GM12875 (cell line): ENCODE measurements at regions not wholly inside any gene's neighbourhood (a gene's known extent, or its start where the extent isn't known, plus 50 kb on each side); places are given as distances from the start of the nearest gene placed in this dataset.

Source experiments
- H3K4me3 ChIP-seq: one replicate; pipeline ENCODE4 v1.5.1; 2011; ENCODE audit warnings: low read depth, low read length, control low read depth
- CTCF ChIP-seq: IDR thresholded peaks from 2 replicates; pipeline ENCODE4 v1.5.1; 2011; ENCODE audit warnings: low read depth, mild to moderate bottlenecking, control low read depth, inconsistent platforms, low read length, moderate library complexity, borderline replicate concordance; ENCODE audit not compliant: insufficient read depth

- no peak overlapping the region for H3K4me3 ChIP-seq
- TF ChIP-seq CTCF, result no peak
Measured at GRCh38 chr14:41993687-41994086, 387.0 kb downstream of the LRFN5 start.

- no peak overlapping the region for H3K4me3 ChIP-seq
- no peak for TF ChIP-seq CTCF
Measured at GRCh38 chr14:41986700-41987099, 380.0 kb downstream of the LRFN5 start.

GRCh38 chr14:41986083-41986645 lies 379.5 kb downstream of the LRFN5 start:
- no peak overlapping the region for H3K4me3 ChIP-seq
- TF ChIP-seq CTCF, result no peak

DNA sequence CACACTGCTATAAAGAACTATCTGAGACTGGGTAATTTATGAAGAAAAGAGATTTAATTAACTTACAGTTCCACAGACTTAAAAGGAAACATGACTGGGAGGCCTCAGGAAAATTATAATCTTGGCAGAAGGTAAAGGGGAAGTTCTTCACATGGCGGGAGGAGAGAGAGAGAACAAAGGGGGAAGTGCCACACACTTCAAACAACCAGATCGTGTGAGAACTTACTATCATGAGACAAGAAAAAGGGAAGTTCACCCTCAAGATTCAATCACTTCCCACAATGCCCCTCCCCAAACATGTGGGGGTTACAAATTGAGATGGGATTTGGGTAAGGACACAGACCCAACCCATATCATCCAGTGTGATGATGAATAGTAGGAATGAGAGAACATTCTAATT lies 366.5 kb downstream of the LRFN5 start:
- H3K4me3 ChIP-seq, result no peak overlapping the region
- no peak for TF ChIP-seq CTCF

GRCh38 chr14:41972531-41972930 lies 365.9 kb downstream of the LRFN5 start:
- no peak for TF ChIP-seq CTCF
- H3K4me3 ChIP-seq, result no peak overlapping the region

DNA sequence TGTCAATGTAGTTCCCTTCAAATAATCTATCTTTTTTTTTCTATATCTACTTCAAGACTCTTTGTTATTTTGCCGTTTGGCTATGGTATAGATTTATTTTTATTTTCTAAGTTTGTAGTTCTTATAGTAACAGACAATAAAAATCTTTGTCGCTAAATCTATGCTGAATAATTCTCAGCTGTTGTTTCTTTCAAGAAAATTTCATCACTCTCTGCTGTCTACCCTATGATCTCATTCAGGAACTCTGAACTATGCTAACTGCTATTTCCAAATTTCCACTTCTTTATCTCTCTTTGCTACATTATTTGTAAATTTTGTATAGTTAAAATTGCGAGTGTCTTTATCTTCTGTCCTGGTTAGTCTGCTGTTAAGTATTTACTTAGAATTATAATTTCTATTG lies 353.6 kb downstream of the LRFN5 start:
- no peak overlapping the region for H3K4me3 ChIP-seq
- no peak for TF ChIP-seq CTCF

DNA sequence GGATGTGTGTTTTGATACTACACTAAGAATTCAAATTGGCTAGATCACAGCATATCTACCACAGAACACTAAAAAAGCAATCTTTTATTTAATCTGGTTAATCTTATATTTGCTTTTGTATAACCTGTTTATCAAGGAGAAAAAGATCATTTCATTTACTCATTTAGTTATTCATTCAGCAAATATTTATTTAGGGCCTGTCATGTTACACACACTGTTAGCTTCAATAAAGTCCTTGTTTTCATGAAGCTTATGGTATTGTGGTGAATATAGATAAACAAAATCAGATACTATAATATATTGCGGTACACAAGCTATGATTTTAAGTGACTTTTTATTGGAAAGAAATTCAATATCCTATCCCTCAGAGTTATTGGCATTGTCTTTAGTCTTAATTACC lies 350.8 kb downstream of the LRFN5 start:
- no peak overlapping the region for H3K4me3 ChIP-seq
- TF ChIP-seq CTCF, result no peak
